Central memory CD8-positive, alpha-beta T cell (primary cell): ENCODE measurements at regions not wholly inside any gene's neighbourhood (a gene's known extent, or its start where the extent isn't known, plus 50 kb on each side); places are given as distances from the start of the nearest gene placed in this dataset.

Source experiments
- ATAC-seq: fragments of 150-1000 bp; cut with Tn5 transposase; replicated peaks from 2 replicates; pipeline ENCODE4 v1.10.0; 2022; ENCODE audit warnings: mild to moderate bottlenecking, moderate FRiP score, moderate number of reproducible peaks; ENCODE audit not compliant: poor library complexity, severe bottlenecking; ENCODE audit errors: extremely low read depth
- DNase-seq, 2 donors: peaks; one replicate each; pipeline ENCODE4 v3.0.0; 2021; ENCODE audit warnings: low spot score in 2 of 2
- H3K27ac Mint-ChIP-seq: one replicate; pipeline ENCODE4 v1.8.0; 2022; ENCODE audit warnings: low read depth, mild to moderate bottlenecking, moderate library complexity, mixed read lengths
- H3K27me3 Mint-ChIP-seq: one replicate; pipeline ENCODE4 v1.8.0; 2022; ENCODE audit warnings: mixed read lengths
- H3K36me3 Mint-ChIP-seq: one replicate; pipeline ENCODE4 v1.8.0; 2022; ENCODE audit warnings: mild to moderate bottlenecking, moderate library complexity, mixed read lengths; ENCODE audit not compliant: insufficient read depth
- H3K4me1 Mint-ChIP-seq: one replicate; pipeline ENCODE4 v1.8.0; 2022; ENCODE audit warnings: mixed read lengths
- H3K4me3 Mint-ChIP-seq: one replicate; pipeline ENCODE4 v1.8.0; 2022; ENCODE audit warnings: mild to moderate bottlenecking, moderate library complexity, mixed read lengths
- H3K9me3 Mint-ChIP-seq: one replicate; pipeline ENCODE4 v1.8.0; 2022; ENCODE audit warnings: mixed read lengths

DNA sequence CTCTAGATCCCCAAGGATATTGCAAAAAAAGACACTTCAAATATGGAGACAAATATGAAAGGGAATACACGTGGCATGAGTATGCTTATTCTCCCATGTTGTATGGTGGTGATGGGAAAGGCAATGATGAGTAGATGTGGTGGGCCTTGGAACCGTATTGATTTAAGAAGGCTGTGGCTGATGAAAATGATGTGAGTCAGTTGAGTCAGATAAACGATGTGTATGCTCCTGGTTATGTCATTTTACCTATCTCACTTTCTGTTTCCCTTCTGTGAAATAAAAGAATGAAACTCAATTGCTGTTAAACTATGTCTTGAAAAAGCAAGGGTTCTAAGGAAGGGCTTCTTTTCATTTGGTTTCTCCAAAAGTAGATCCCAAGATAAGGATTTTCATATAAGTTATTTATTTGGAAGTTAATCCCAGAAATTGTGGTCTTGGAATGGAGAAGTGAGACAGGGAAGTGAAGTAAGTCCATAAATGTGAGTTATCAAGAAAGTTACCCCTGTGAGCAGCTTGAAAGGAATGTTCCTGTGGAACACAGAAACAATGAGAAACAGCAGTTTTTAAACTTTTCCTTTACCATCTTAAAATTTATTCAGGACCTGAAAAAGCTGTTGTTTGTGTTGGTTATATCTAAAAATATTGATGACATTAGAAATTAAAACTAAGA is 292.0 kb downstream of the DUSP10 start:
- Mint-ChIP-seq H3K36me3 (peaks cover 2% of the 10 kb centered on the region), H3K4me3 (no peak overlapping the region), H3K27ac (no peak overlapping the region), H3K9me3 (no peaks in the 10 kb centered on the region), H3K27me3 (peaks cover 32% of the 10 kb centered on the region), H3K4me1 (no peaks in the 10 kb centered on the region)
- ATAC-seq, result no peak
- no peak for DNase-seq

DNA sequence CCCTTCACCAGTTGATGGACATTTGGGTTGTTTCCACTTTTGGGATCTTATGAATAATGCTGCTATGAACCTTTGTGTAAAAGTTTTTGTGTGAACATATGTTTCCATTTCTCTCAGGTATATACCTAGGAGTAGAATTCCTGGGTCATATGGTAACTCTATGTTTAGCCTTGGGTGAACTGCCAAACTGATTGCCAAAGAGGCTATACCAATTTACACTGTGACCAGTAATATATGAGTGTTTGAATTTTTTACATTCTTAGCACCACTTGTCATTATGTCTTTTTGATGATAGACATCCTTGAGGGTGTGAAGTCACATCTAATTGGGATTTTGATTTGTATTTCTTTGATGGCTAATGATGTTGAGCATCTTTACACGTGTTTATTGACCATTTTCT is 290.1 kb downstream of the DUSP10 start:
- Mint-ChIP-seq H3K9me3 (no peaks in the 10 kb centered on the region), H3K27ac (no peak overlapping the region), H3K36me3 (no peaks in the 10 kb centered on the region), H3K27me3 (peaks cover 27% of the 10 kb centered on the region), H3K4me3 (no peak overlapping the region), H3K4me1 (no peaks in the 10 kb centered on the region)
- ATAC-seq (no peak), DNase-seq (no peak)

DNA sequence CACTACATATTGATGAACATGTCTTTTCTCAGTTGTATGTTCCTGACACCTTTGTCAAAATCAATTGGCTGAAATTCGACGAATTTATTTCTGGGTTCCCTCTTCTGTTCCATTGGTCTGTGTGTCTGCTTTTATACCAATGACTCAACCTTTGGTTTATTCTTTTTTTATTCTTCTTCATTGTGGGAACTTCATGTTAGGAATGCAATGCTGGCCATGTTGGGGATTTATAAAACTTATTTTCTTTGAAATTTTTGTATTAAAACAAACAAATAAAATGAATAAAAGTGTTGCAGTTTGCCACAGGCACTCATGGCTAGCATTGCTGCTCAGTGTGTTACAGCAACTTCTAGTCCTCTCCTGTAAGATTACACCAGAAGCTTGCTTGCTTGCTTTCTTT is 287.8 kb downstream of the DUSP10 start:
- H3K36me3 Mint-ChIP-seq, result no peaks in the 10 kb centered on the region

DNA sequence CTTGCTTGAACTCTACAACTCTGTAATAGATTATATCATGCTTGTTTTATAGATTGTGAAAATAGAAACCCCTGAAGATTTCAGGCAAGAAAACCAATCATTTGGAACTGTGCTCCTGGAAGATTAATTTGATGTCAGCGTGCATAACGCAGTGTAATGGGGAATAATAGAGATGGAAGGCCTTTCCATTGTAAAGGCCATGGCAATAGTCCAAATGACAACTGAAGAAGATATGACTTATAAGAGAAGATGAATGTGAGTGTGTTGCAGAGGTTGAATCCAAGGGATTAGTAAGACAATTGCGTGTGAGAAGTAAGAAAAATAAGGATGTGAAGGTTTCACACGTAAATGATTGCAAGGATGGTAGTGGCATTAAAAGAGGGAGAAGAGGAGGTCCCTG is 285.0 kb downstream of the DUSP10 start:
- Mint-ChIP-seq H3K27ac (no peak overlapping the region), H3K36me3 (no peaks in the 10 kb centered on the region), H3K27me3 (peaks cover 35% of the 10 kb centered on the region), H3K4me1 (no peaks in the 10 kb centered on the region), H3K4me3 (no peak overlapping the region), H3K9me3 (no peaks in the 10 kb centered on the region)
- DNase-seq (no peak), ATAC-seq (no peak)

More for the DNA sequence above, 287.8 kb downstream of the DUSP10 start:
- H3K4me3 Mint-ChIP-seq, result no peak overlapping the region
- no peak for ATAC-seq
- H3K27me3 Mint-ChIP-seq, result peaks cover 27% of the 10 kb centered on the region
- DNase-seq, result no peak
- H3K4me1 Mint-ChIP-seq, result no peaks in the 10 kb centered on the region
- H3K9me3 Mint-ChIP-seq, result no peaks in the 10 kb centered on the region
- no peak overlapping the region for H3K27ac Mint-ChIP-seq

DNA sequence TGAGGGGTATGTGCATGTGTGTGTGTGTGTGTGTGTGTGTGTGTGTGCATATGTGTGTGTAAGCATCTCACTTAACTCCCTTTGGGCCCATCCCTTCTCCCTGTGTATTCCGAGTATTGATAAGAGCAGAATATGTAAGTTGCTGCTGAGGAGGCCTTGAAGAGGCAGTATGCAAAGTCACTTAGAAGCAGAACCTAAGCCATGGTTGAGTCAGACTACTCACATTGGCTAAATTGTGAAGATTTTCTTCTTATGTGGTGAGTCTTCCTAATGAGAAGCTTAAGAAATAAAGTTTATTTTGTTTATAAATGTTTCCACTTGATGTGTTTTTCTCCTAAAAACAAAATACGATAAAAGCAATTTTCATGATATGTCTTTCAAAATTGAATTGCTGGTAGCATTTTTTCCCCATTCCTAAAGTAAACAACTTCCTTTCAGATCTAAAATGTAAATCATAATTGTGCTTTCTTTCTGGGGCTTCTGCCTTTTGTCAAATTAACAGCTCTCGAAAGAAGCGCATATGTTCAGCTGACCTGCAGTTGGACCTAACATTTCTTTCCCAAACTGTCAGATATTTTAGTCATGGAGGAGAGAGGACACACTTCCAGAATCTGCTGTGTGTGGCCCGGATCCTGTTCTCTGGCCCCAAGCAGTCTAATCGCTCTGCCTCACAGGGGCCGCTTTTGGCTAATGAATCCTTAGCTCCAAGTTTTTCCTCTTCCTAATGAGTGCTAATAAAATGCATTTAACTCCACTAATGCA is 284.0 kb downstream of the DUSP10 start:
- DNase-seq (no peak), ATAC-seq (no peak)
- Mint-ChIP-seq H3K4me1 (no peaks in the 10 kb centered on the region), H3K36me3 (no peaks in the 10 kb centered on the region), H3K27ac (no peak overlapping the region), H3K9me3 (no peaks in the 10 kb centered on the region), H3K27me3 (peaks cover 26% of the 10 kb centered on the region), H3K4me3 (no peak overlapping the region)

DNA sequence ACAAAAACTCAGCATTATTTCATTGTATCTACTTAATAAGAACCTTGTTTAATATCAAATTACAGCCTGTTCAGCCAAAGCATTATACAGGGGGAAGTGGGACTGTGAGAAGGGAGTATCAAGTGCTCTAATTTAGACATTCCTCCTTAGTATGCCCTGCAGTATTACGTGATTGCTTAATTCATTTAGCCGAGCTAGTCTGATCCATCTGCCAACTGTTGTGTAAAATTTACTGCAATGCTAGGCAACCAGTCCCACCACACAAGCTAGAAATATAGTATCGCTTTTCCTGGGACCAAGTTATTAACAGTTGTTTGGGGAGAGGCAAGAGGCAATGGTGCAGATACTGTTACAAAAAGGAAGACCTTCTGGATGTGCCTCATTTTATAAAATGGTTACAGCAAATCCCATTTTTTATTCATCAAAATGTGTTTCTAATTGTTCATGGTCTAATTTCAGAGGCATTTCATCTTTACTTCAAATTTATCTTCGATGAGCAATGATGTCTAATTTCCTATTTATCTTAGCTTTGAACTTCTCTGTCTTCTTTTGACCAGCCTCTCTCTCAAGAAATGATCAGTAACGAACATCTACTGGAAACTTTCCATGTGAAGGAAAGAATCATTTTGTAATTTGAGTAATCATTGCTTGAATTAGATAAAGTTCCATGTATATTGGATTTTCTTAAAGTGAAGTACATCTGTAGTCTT is 283.3 kb downstream of the DUSP10 start:
- no peaks in the 10 kb centered on the region for H3K9me3 Mint-ChIP-seq
- no peak overlapping the region for H3K4me3 Mint-ChIP-seq
- peaks cover 20% of the 10 kb centered on the region for H3K27me3 Mint-ChIP-seq
- H3K36me3 Mint-ChIP-seq, result no peaks in the 10 kb centered on the region
- no peaks in the 10 kb centered on the region for H3K4me1 Mint-ChIP-seq
- ATAC-seq, result no peak
- DNase-seq, result no peak
- H3K27ac Mint-ChIP-seq, result no peak overlapping the region

DNA sequence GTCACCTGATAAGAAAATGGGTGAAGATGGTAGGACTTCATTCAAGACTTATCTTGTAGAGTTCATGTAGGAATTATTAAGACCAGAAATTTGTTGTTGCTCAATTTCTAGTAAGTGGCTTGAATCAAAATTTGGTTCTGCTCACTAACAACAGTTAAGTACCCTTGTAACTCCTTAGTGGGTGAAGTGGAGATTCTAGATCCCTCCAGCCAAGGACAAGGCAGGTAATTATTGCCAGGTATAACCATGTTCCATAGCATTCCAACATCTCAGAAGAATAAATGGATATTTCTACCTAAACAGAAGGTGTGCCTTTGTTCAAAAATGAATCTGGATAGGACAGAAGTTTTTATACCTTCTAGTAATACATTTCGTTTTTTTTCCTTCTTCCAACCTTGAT is 282.3 kb downstream of the DUSP10 start:
- no peaks in the 10 kb centered on the region for H3K36me3 Mint-ChIP-seq

DNA sequence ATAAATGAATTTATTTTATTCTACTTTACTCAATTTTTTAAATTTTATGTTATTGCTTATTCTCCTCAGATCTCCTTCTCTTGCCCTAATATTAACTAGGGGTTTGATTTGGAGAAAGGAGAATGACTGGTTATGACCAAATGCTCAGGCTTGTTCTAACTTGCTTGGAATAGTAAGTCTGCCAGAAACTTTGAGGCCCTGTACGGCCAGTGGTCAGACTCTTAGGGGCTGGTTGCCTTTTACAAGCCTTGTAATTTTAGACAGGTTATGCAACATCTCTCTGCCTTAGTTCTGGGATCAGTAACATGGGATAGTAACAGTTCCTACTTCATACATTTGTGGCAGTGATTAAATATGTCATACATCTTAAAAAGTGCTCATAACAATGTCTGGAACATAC is 279.5 kb downstream of the DUSP10 start:
- DNase-seq, result no peak
- no peak for ATAC-seq
- Mint-ChIP-seq H3K27me3 (peaks cover 10% of the 10 kb centered on the region), H3K4me1 (no peaks in the 10 kb centered on the region), H3K27ac (no peak overlapping the region), H3K4me3 (no peak overlapping the region), H3K36me3 (no peaks in the 10 kb centered on the region), H3K9me3 (no peaks in the 10 kb centered on the region)

More for the DNA sequence above, 282.3 kb downstream of the DUSP10 start:
- no peaks in the 10 kb centered on the region for H3K4me1 Mint-ChIP-seq
- no peaks in the 10 kb centered on the region for H3K9me3 Mint-ChIP-seq
- ATAC-seq (no peak), DNase-seq (no peak)
- no peak overlapping the region for H3K27ac Mint-ChIP-seq
- peaks cover 20% of the 10 kb centered on the region for H3K27me3 Mint-ChIP-seq
- no peak overlapping the region for H3K4me3 Mint-ChIP-seq

DNA sequence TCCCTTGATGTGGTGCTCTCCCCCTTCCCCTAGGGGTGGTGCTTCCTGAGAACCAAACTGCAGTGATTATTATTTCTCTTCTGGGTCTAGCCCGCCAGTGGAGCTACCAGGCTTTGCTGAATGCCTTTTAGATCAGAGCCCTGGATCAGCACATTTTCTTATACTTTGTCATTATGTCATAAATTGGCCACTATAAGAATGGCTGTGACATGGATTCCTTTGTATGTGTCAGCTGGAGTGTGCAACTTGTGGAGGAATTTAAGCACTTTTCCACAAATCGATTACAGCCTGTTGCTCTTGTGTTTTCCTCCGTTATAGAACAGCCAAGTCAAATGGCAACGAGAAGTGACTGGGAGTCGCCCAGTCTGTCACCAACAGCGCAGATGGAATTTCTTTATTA is 273.3 kb downstream of the DUSP10 start:
- H3K27me3 Mint-ChIP-seq, result peaks cover 44% of the 10 kb centered on the region
- no peak overlapping the region for H3K4me3 Mint-ChIP-seq
- H3K27ac Mint-ChIP-seq, result no peak overlapping the region
- no peak for DNase-seq
- no peaks in the 10 kb centered on the region for H3K9me3 Mint-ChIP-seq
- no peaks in the 10 kb centered on the region for H3K4me1 Mint-ChIP-seq
- ATAC-seq, result no peak
- H3K36me3 Mint-ChIP-seq, result no peaks in the 10 kb centered on the region

DNA sequence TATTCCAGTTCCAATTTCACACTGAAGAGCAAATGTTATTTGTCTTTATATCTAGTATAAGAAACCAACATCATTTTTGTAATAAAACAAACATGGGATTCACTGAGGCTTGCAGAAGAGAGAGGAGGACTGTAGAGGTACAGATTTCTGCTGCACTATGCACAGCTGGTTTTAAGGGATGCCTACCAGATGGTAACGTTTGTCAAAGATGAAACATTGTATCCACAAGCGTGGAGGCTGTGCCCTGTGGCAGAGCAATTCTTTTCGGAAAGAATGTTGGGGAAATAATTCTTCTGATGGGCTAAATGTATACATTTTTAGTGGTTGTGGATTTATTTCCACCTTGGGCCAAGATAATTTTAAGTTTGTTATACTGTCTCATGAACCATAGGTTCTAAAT is 272.4 kb downstream of the DUSP10 start:
- ATAC-seq (no peak), DNase-seq (no peak)
- H3K27me3 Mint-ChIP-seq, result peaks cover 52% of the 10 kb centered on the region
- H3K36me3 Mint-ChIP-seq, result no peaks in the 10 kb centered on the region
- no peaks in the 10 kb centered on the region for H3K4me1 Mint-ChIP-seq
- H3K4me3 Mint-ChIP-seq, result no peak overlapping the region
- H3K9me3 Mint-ChIP-seq, result no peaks in the 10 kb centered on the region
- no peak overlapping the region for H3K27ac Mint-ChIP-seq

DNA sequence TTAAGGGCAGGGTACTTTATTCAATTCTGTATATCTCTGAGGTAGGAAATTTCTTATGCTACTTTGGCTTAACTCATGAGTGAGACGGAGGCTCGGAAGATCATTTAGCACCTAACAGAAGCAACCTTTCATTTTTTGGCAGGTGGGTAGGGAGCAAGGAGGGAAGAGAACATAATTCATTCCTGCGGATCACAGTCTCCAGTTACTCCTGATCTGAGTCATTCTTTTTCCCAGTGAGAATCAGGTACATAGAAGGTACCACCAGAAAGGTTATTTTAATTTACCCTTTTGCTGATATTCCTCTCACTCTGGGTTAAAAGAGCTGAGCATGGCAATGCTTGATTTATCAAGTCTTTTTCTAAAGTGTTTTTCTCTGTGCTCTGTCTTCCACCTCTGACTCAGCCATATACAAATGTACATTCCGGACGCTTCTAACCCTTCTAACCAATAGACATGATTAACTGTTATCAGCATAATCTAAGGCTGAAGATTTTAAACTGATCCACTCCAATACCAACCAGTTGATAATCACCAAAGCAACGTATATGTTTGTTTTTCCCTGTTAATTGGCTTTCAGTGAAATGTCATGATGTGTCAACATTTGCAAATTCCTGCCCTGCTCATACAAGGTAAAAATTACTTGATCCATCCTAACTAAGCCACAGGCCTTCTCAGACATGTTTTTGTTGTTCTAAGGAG is 271.7 kb downstream of the DUSP10 start:
- DNase-seq (no peak), ATAC-seq (no peak)
- H3K27me3 Mint-ChIP-seq, result peaks cover 52% of the 10 kb centered on the region
- no peaks in the 10 kb centered on the region for H3K36me3 Mint-ChIP-seq
- H3K9me3 Mint-ChIP-seq, result no peaks in the 10 kb centered on the region
- no peak overlapping the region for H3K4me3 Mint-ChIP-seq
- H3K4me1 Mint-ChIP-seq, result no peaks in the 10 kb centered on the region
- H3K27ac Mint-ChIP-seq, result no peak overlapping the region

DNA sequence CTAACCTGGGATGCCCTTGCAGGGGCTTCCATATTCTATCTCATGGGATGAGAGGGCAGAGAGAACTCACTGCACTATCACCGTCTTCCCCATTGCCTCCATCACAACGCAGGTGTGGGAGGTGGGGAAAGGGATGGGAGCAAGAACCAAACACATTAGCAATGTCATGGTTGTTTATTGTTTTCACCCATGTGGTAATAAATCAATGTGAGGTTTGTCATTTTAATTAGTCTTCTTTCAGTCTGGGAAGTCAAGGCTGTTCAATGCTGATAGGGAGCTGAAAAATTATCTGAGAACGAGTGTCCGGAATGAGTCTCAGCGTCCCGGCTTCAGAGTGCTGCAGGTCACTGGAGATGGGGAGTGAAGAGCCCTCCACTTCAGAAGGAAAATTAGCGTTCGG is 268.5 kb downstream of the DUSP10 start:
- Mint-ChIP-seq H3K36me3 (no peaks in the 10 kb centered on the region), H3K9me3 (no peaks in the 10 kb centered on the region), H3K4me3 (no peak overlapping the region), H3K27ac (no peak overlapping the region), H3K27me3 (peaks cover 62% of the 10 kb centered on the region), H3K4me1 (no peaks in the 10 kb centered on the region)
- DNase-seq (no peak), ATAC-seq (no peak)
